Bronchial epithelial cell (primary cell): ENCODE measurements at regions not wholly inside any gene's neighbourhood (a gene's known extent, or its start where the extent isn't known, plus 50 kb on each side); places are given as distances from the start of the nearest gene placed in this dataset.

Source experiments
- DNase-seq: peaks from one replicate; pipeline ENCODE4 v3.0.0-alpha.2; 2010; ENCODE audit warnings: low read depth
- FAIRE-seq: peaks from 2 replicates; lab custom pipeline; 2011; peaks lifted over from hg19 to GRCh38; lab: Jason Lieb, UNC
- H3K27me3 ChIP-seq: 2 replicates; pipeline ENCODE4 v1.5.1; 2011; ENCODE audit warnings: low read length; ENCODE audit not compliant: control insufficient read depth, insufficient read depth
- H3K36me3 ChIP-seq: 2 replicates; pipeline ENCODE4 v1.5.1; 2011; ENCODE audit warnings: low read length; ENCODE audit not compliant: control insufficient read depth, insufficient read depth
- H3K4me3 ChIP-seq: 2 replicates; pipeline ENCODE4 v1.5.1; 2011; ENCODE audit warnings: mild to moderate bottlenecking, low read depth, low read length, control low read depth
- TF ChIP-seq, protein P1 (sequence below): IDR thresholded peaks from 2 replicates; pipeline ENCODE4 v1.5.1; 2011; ENCODE audit warnings: mild to moderate bottlenecking, moderate library complexity, low read length, control low read depth, inconsistent platforms; ENCODE audit not compliant: insufficient read depth, severe bottlenecking

DNA sequence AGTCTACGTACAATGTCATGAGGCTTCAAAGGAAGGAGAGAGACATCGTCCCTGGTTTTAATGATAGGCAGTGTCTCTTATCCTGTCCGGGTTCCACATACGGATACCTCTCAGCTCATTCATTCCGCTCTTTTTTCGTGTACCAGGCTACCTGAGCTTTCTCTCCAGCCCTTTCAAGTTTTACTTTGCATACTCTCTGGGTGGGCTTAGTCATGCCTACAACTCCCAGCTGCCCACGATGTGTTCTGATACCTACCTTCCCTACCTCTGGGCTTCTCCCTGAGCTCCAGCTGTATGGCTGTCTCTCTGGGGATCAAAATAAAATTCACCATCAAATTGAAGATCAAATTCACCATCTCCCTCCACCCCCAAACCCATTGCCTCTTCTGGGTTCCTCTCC lies 354.0 kb upstream of the EEF2KMT start:
- no peak for FAIRE-seq

DNA sequence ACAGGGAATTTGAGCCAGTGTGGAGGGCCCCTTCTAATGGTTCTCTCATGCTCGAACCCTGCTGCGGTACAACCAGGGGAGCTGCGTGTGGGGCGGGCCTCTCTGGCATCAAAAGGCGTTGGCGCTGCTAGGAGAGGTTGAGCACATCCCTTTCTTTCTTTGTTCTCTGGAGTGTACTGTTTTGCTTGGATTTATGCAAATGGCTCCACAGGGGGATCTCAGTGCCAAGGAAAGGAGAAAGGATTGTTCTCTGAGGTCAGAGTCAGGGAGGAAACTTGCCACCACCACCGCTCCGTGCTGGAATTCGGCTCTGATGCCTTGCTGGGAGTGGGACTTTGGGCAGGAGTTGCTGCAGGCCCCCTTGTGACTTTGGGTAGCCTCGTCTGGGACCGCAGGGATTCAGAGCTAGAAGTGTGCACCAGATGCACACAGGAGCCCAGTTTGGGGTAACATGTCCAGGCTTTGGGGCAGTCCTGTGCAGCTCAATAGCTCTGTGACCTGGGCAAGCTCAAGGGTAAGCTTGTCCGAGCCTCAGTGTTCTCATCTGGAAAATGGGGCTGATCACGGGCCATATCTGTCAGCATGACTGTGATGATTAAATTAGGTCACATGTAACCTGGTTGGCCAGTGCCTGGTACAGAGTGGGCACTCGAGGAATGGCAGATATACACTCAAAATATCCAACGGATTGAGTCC lies 353.0 kb upstream of the EEF2KMT start:
- H3K27me3 ChIP-seq = no peaks in the 10 kb centered on the region
- H3K36me3 ChIP-seq = no peaks in the 10 kb centered on the region
- no peak overlapping the region for H3K4me3 ChIP-seq
- TF ChIP-seq, protein P1, sequence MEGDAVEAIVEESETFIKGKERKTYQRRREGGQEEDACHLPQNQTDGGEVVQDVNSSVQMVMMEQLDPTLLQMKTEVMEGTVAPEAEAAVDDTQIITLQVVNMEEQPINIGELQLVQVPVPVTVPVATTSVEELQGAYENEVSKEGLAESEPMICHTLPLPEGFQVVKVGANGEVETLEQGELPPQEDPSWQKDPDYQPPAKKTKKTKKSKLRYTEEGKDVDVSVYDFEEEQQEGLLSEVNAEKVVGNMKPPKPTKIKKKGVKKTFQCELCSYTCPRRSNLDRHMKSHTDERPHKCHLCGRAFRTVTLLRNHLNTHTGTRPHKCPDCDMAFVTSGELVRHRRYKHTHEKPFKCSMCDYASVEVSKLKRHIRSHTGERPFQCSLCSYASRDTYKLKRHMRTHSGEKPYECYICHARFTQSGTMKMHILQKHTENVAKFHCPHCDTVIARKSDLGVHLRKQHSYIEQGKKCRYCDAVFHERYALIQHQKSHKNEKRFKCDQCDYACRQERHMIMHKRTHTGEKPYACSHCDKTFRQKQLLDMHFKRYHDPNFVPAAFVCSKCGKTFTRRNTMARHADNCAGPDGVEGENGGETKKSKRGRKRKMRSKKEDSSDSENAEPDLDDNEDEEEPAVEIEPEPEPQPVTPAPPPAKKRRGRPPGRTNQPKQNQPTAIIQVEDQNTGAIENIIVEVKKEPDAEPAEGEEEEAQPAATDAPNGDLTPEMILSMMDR = no peak
- DNase-seq (no peak), FAIRE-seq (no peak)

More for the DNA sequence above, 354.0 kb upstream of the EEF2KMT start:
- no peak for DNase-seq
- Histone ChIP-seq H3K4me3 (no peak overlapping the region), H3K27me3 (no peaks in the 10 kb centered on the region), H3K36me3 (no peaks in the 10 kb centered on the region)
- TF ChIP-seq, protein P1 = no peak

DNA sequence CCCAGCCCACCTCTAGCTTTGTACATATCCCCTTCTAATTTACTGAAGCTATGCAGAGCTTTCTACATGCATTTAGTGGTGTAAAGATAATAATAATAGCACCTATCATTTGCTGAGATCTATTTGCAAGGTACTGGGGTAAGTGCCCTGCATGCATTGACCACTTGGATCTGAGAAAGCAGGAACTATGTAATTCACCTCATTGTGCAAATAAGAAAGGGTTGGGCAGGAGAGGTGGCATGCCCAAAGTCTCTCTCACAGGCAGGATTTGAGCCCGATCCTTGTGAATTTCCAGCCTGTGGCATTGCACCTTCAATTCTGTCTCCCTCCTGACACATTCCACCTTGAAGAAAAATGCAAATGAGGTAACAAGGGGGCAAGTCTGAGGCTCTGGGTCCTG lies 352.3 kb upstream of the EEF2KMT start:
- DNase-seq = no peak
- H3K27me3 ChIP-seq = no peaks in the 10 kb centered on the region
- H3K36me3 ChIP-seq = no peaks in the 10 kb centered on the region
- TF ChIP-seq, protein P1 = no peak
- H3K4me3 ChIP-seq = no peak overlapping the region
- peak; percentile 32 for FAIRE-seq

DNA sequence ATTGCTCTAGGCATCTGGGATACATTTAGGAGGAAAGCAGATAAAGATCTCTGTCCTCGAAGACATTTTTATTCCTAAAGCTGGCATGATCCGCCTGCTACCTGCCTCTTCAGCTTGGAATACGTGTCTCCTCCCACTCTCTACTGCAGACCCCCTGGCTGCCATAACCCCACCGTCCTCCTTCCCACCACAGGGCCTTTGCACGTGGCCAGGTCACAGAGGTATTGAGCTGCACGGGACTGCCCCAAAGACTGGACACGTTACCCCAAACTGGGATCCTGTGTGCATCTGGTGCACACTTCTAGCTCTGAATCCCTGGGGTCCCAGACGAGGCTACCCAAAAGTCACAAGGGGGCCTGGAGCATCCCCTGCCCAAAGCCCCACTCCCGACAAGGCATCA lies 351.2 kb upstream of the EEF2KMT start:
- Histone ChIP-seq H3K4me3 (no peak overlapping the region), H3K27me3 (no peaks in the 10 kb centered on the region), H3K36me3 (no peaks in the 10 kb centered on the region)
- FAIRE-seq (no peak), DNase-seq (no peak)
- TF ChIP-seq, protein P1 = no peak

DNA sequence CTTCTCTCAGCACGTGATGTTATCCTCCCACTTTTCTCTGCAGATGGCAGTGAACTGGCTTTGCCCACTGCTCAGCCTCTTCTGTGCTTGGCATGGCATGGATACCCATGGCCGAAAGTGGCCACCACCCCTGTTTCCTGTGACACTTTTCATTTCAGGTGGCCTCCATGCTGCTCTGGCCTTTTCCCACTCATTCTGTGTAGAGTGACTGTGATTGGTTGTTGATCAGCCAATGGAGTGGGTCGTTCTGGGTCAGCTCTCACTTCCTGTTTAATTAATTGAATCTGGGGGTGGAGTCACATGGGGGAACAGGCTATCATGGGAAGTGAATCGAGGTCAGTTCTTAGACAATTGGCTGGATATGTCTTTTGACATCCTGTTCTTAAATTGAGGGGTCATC lies 350.1 kb upstream of the EEF2KMT start:
- no peak for DNase-seq
- FAIRE-seq = no peak
- Histone ChIP-seq H3K27me3 (no peaks in the 10 kb centered on the region), H3K4me3 (no peak overlapping the region), H3K36me3 (no peaks in the 10 kb centered on the region)
- TF ChIP-seq, protein P1 = no peak
